ENCODE measurements at regions not wholly inside any gene's neighbourhood (a gene's known extent, or its start where the extent isn't known, plus 50 kb on each side); places are given as distances from the start of the nearest gene placed in this dataset.
"Not testable (repeated sequence)": the region's sequence is repeated elsewhere in the genome, so short reads cannot be mapped to it uniquely, and the experiment has no call there.

- no peak for DNase-seq
Measured at GRCh38 chr1:58939666-58940370, 156.0 kb upstream of the JUN start.

GRCh38 chr1:58941471-58942289 lies 157.8 kb upstream of the JUN start:
- DNase-seq = no peak

- DNase-seq = no peak
Measured at GRCh38 chr1:58942759-58943191, 158.9 kb upstream of the JUN start.

GRCh38 chr1:58943776-58944175 lies 159.9 kb upstream of the JUN start:
- DNase-seq = no peak

DNA sequence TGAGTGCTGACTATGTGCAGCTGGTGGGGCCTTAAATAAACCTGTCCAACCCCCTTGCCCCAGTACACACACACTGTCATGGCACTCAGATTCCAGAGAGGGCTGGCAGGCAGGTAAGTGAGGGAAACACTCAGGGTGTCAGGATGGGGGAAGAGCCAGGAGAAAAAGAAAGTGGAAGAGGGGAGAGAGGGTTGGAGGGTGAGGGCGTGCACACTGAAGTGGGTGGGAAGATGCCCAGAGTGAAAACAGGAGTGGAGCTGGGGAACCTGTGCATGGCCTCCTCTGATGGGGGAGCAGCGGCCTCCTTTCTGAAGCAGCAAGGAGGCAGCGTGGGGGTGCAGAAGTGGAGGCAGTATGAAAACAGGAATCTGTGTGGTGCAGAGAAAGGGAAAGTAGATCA lies 160.6 kb upstream of the JUN start:
- DNase-seq = no peak

DNA sequence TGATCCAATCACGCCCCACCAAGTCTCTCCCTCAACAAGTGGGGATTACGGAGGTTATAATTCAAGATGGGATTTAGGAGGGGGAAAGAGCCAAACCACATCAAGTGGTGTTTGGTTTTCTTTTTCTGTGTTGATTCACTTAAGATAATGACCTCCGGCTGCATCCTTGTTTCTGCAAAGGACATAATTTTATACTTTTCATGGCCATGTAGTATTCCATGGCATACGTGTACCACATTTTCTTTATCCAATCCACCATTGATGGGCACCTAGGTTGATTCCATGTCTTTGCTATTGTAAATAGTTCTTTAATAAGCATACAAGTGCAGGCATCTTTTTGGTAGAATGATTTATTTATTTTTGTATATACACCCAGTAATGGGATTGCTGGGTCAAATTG lies 162.5 kb upstream of the JUN start:
- no peak for DNase-seq

DNA sequence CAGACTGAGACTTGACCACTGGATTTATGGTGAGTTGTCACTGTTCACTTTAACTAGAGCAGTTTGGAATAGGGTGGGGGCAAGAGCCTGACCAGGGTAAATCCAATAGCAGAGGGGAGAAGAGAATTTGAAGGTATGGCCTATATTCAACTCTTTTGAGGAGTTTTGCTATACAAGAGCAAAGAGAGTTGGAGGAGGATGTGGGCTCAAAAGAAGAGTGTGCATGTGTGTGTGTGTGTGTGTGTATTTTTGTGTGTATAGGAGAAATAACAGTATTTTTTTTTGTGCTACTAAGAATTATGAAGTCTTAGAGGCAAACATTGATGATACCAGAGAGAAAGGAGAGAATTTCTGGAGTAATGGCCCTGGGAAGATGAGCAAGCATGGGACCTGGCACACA lies 164.8 kb upstream of the JUN start:
- no peak for DNase-seq

- DNase-seq = no peak
Measured at GRCh38 chr1:58949551-58950220, 165.8 kb upstream of the JUN start.

- no peak for DNase-seq
Measured at GRCh38 chr1:58950897-58951296, 167.1 kb upstream of the JUN start.

- not testable (repeated sequence) for DNase-seq
Measured at GRCh38 chr1:58953951-58954350, 170.1 kb upstream of the JUN start.

DNA sequence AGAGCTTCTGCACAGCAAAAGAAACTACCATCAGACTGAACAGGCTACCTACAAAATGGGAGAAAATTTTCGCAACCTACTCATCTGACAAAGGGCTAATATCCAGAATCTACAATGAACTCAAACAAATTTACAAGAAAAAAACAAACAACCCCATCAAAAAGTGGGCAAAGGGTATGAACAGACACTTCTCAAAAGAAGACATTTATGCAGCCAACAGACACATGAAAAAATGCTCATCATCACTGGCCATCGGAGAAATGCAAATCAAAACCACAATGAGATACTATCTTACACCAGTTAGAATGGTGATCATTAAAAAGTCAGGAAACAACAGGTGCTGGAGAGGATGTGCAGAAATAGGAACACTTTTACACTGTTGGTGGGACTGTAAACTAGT lies 179.4 kb upstream of the JUN start:
- not testable (repeated sequence) for DNase-seq

- DNase-seq = no peak
Measured at GRCh38 chr1:58964428-58964827, 180.6 kb upstream of the JUN start.

DNA sequence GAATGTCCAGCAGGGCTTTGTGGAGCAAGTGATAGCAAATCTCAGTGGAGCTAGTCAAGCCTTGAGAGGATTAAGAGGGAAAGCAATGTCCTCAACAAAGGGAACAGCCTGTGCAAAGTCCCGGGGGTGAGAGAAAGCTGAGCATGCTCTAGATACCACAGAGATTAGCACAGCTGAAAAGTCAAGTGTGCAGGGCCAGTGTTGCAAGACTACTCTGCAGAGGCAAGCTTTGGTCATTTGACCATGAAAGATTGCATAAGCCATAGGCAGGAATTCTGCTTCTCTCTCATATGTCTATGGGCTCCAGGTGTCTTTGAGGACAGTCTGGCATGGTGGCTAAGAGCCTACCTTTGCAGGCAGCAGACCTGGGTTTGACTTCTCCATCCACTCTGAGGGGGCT lies 181.0 kb upstream of the JUN start:
- no peak for DNase-seq

DNA sequence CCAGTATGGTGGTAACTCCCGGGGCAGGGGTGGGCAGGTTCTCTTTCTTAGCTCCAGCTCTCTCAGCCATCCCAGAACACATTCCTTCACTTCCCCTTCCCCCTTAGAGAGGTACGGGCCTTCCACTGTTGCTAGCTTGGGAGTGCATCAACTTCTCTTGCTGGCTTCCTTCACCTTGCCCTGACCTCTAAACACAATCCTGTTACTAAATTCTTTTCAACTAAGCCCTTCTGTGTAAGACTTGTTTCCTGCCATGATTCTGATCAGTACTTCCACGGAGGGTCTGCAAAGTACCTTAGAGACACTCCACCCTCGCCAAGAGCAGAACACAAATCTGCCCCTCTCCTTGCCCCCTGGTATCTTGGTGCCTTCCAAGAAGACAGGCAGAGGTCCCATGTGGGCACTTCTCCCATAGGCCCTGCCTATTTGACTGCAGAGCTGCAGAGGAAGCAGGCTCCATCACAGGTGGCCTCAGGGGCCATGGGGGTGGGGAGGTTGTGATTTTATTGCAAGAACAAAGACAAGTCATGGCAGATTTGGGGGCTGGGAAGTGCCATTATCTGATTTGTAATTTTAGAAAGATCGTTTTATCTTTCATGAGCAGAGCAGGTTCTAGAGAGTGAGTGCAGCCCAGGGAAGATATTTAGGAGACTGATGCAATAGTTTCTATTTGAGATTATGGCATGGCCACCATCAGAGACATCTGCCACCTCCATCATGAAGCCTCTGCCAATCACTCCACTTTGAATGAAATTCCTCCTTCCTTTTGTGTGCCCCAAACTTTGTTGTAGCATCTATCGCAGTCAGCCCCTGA lies 182.5 kb upstream of the JUN start:
- no peak for DNase-seq

DNA sequence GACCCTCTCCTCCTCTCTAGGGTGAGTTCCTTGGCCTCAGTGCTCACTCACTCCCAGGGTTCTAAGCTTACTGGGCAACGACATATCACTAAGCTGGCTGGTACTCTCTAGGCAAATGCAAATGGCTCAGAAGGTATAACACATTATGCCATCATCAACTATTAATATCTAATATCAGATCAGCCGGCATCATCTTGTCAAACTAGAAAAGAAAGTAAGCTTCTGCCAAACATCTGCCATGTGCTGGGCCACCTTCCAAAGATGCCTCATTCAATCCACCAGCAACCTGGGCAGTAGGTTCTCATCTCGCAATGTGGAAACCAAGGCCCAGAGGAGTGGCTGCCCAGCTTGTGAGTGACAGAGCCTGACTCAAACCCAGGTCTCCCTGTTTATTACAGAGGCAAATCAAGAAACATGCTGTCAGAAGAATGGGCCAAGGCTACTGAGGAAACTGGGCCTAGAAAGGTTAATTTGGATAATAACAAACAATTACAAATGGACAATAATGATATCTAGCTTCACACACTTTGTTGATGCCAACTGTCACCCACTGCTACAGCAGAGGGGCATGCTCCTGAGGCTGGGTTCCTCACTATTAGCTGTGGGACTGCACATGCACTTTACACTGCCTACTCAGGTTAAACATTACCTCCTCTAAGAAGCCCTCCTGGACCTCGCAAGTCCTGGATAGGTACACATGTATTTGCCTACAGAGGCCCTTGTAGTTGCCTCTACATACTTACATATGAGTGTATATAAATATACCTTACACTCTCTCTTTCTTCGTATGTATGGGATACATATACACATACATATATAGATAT lies 183.3 kb upstream of the JUN start:
- no peak for DNase-seq

- no peak for DNase-seq
Measured at GRCh38 chr1:58968360-58968952, 184.6 kb upstream of the JUN start.

- not testable (repeated sequence) for DNase-seq
Measured at GRCh38 chr1:58969176-58969575, 185.3 kb upstream of the JUN start.

GRCh38 chr1:58971629-58972140 lies 187.8 kb upstream of the JUN start:
- DNase-seq = no peak

- no peak for DNase-seq
Measured at GRCh38 chr1:58975888-58976287, 192.0 kb upstream of the JUN start.

GRCh38 chr1:58976294-58976693 lies 192.4 kb upstream of the JUN start:
- no peak for DNase-seq

DNA sequence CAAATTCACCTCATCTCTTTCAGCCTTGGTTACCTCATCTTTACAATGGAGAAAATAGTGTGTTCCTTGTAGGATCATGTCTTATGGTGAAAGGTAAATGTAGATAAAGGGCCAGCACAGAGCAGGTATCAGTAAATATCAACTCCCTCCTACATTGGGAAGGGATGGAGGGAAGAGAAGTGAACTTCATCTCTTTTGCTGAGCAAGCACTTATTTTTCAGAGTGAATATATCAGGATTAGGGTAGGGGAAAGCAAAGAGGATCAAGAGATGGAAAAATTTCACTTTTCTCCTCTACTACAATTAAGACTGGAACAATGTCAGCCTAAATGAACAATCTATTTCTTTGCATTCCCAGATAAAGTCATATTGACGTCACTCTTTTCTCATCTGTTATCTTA lies 193.8 kb upstream of the JUN start:
- DNase-seq = no peak
